CD14-positive monocyte (primary cell): ENCODE measurements at regions not wholly inside any gene's neighbourhood (a gene's known extent, or its start where the extent isn't known, plus 50 kb on each side); places are given as distances from the start of the nearest gene placed in this dataset.

Experiments used
- DNase-seq, 3 donors: peaks; one replicate each; pipeline ENCODE4 v3.0.0-alpha.2; 2011 to 2022
- H2AFZ ChIP-seq: 2 replicates; pipeline ENCODE4 v1.6.0; 2012; ENCODE audit warnings: mild to moderate bottlenecking, low read depth, low read length, inconsistent platforms; ENCODE audit not compliant: insufficient read depth, poor library complexity, severe bottlenecking
- H3K27ac ChIP-seq, 2 donors: 1 replicate in 1 of 2; 2 replicates in 1 of 2; pipeline ENCODE4 v1.5.1; 2012 to 2013; ENCODE audit warnings: low read length in 2 of 2, control low read depth in 1 of 2, inconsistent platforms in 1 of 2, low read depth in 1 of 2, mild to moderate bottlenecking in 1 of 2
- H3K27me3 ChIP-seq, 2 donors: one replicate each; pipeline versions ENCODE4 v1.6.0 to v1.6.1; 2011 to 2013; ENCODE audit warnings: low read length in 2 of 2; ENCODE audit not compliant: control insufficient read depth in 2 of 2, insufficient read depth in 2 of 2
- H3K36me3 ChIP-seq, 2 donors: replicated peaks in 1 of 2; 1 replicate in 1 of 2; 2 replicates in 1 of 2; pipeline versions ENCODE4 v1.5.1 to v1.6.1; 2012 to 2013; ENCODE audit warnings: low read length in 2 of 2, control low read depth in 1 of 2, inconsistent platforms in 1 of 2, mild to moderate bottlenecking in 1 of 2; ENCODE audit not compliant: insufficient read depth in 2 of 2, control insufficient read depth in 1 of 2
- H3K4me1 ChIP-seq, 2 donors: 1 replicate in 1 of 2; 2 replicates in 1 of 2; pipeline versions ENCODE4 v1.5.1 to v1.6.1; 2012 to 2013; ENCODE audit warnings: low read length in 2 of 2, control low read depth in 1 of 2, inconsistent platforms in 1 of 2, mild to moderate bottlenecking in 1 of 2, moderate library complexity in 1 of 2; ENCODE audit not compliant: insufficient read depth in 2 of 2, control insufficient read depth in 1 of 2
- H3K4me2 ChIP-seq: replicated peaks from 2 replicates; pipeline ENCODE3; 2012; ENCODE audit warnings: low read length, moderate library complexity, mild to moderate bottlenecking; ENCODE audit not compliant: poor library complexity, severe bottlenecking; ENCODE audit errors: extremely low read depth
- H3K4me3 ChIP-seq, 3 experiments: fragments of 200-600 bp in 1 of 3; sonication (generic) in 1 of 3; replicated peaks in 1 of 3; 1 replicate in 2 of 3; 2 replicates in 1 of 3; pipeline ENCODE4 v1.5.1; 2011 to 2013; ENCODE audit warnings: low read length in 3 of 3, mild to moderate bottlenecking in 3 of 3, control low read depth in 2 of 3, low read depth in 2 of 3, inconsistent platforms in 1 of 3, moderate library complexity in 1 of 3
- H3K79me2 ChIP-seq: 2 replicates; pipeline ENCODE4 v1.6.0; 2012; ENCODE audit warnings: mild to moderate bottlenecking, control low read depth, inconsistent platforms, low read length, moderate library complexity; ENCODE audit not compliant: insufficient read depth
- H3K9ac ChIP-seq: 2 replicates; pipeline ENCODE4 v1.6.0; 2017; ENCODE audit warnings: low read length, mild to moderate bottlenecking; ENCODE audit not compliant: insufficient read depth, poor library complexity, severe bottlenecking
- H3K9me3 ChIP-seq, 2 donors: replicated peaks in 1 of 2; 1 replicate in 1 of 2; 2 replicates in 1 of 2; pipeline versions ENCODE4 v1.5.1 to v1.6.1; 2012 to 2013; ENCODE audit warnings: low read length in 2 of 2, control low read depth in 1 of 2; ENCODE audit not compliant: control insufficient read depth in 1 of 2, insufficient read depth in 1 of 2
- H4K20me1 ChIP-seq: 2 replicates; pipeline ENCODE4 v1.6.0; 2012; ENCODE audit warnings: mild to moderate bottlenecking, low read length, control low read depth, moderate library complexity; ENCODE audit not compliant: insufficient read depth
- H3K27ac Mint-ChIP-seq, 7 donors: one replicate each; pipeline ENCODE4 v1.8.0; 2020; ENCODE audit warnings: mild to moderate bottlenecking in 7 of 7, mixed read lengths in 7 of 7, moderate library complexity in 6 of 7, inconsistent platforms in 2 of 7
- H3K27me3 Mint-ChIP-seq, 3 donors: one replicate each; pipeline ENCODE4 v1.8.0; 2021 to 2022; ENCODE audit warnings: low read depth in 3 of 3, mild to moderate bottlenecking in 3 of 3, mixed read lengths in 3 of 3, moderate library complexity in 3 of 3, inconsistent platforms in 1 of 3
- H3K36me3 Mint-ChIP-seq, 2 donors: one replicate each; pipeline ENCODE4 v1.8.0; 2020; ENCODE audit warnings: mixed read lengths in 2 of 2, inconsistent platforms in 1 of 2, mild to moderate bottlenecking in 1 of 2
- H3K4me1 Mint-ChIP-seq: one replicate; pipeline ENCODE4 v1.8.0; 2020; ENCODE audit warnings: mild to moderate bottlenecking, mixed read lengths
- H3K4me3 Mint-ChIP-seq, 2 donors: one replicate each; pipeline ENCODE4 v1.8.0; 2020; ENCODE audit warnings: mild to moderate bottlenecking in 2 of 2, mixed read lengths in 2 of 2, moderate library complexity in 1 of 2
- H3K9me3 Mint-ChIP-seq, 7 donors: one replicate each; pipeline ENCODE4 v1.8.0; 2020 to 2022; ENCODE audit warnings: mixed read lengths in 7 of 7, mild to moderate bottlenecking in 6 of 7, moderate library complexity in 6 of 7, inconsistent platforms in 2 of 7
- CTCF ChIP-seq: fragments of 200-600 bp; IDR thresholded peaks from one replicate; pipeline ENCODE4 v1.8.0; 2022; ENCODE audit warnings: antibody characterized with exemption, mild to moderate bottlenecking
- whole genome bisulfite sequencing: methylation state at CpG from one replicate; pipeline ENCODE4 v1.1.5; 2013; ENCODE audit warnings: missing lambda C conversion rate; ENCODE audit not compliant: insufficient coverage; 5-methylcytosine and 5-hydroxymethylcytosine counted together
- intact Hi-C, 2 donors: fragments of 100-400 bp; cut with micrococcal nuclease; formaldehyde crosslinking; loops; one replicate each; pipeline versions ENCODE4 v1.15.0 to v1.15.1; 2023

- Histone ChIP-seq H3K9ac (no peak overlapping the region), H3K4me2 (no peak overlapping the region), H3K27ac (no peak overlapping the region), H2AFZ (no peak overlapping the region), H3K79me2 (no peaks in the 10 kb centered on the region), H3K9me3 (peaks cover 0 to 11% of the 10 kb centered on the region in 2 donors), H3K27me3 (no peaks in the 10 kb centered on the region), H3K4me1 (no peaks in the 10 kb centered on the region), H4K20me1 (no peaks in the 10 kb centered on the region), H3K36me3 (no peaks in the 10 kb centered on the region), H3K4me3 (no peak overlapping the region)
- H3K4me1 Mint-ChIP-seq: no peaks in the 10 kb centered on the region
- H3K27me3 Mint-ChIP-seq: no peaks in the 10 kb centered on the region
- H3K4me3 Mint-ChIP-seq: no peak overlapping the region
- DNase-seq: no peak
- TF ChIP-seq CTCF: no peak
- H3K9me3 Mint-ChIP-seq: peaks cover 2 to 10% (median 3%) of the 10 kb centered on the region in 7 donors
- intact Hi-C loops: no loop called here
- no peaks in the 10 kb centered on the region for H3K36me3 Mint-ChIP-seq
- no peak overlapping the region for H3K27ac Mint-ChIP-seq
- 83% methylated on average over 2 of the region's 4 CpGs for WGBS
Measured at GRCh38 chr7:84589012-84589411, 394.4 kb upstream of the SEMA3A start.

GRCh38 chr7:84583331-84583730, 388.7 kb upstream of the SEMA3A start:
- no peak for DNase-seq
- H3K36me3 ChIP-seq: no peaks in the 10 kb centered on the region
- H3K4me2 ChIP-seq: no peak overlapping the region
- Mint-ChIP-seq H3K27ac (no peak overlapping the region), H3K27me3 (no peaks in the 10 kb centered on the region), H3K4me1 (no peaks in the 10 kb centered on the region), H3K4me3 (no peak overlapping the region), H3K36me3 (no peaks in the 10 kb centered on the region), H3K9me3 (peaks cover 0 to 4% (median 2%) of the 10 kb centered on the region in 7 donors)
- no peak overlapping the region for H3K9ac ChIP-seq
- no peaks in the 10 kb centered on the region for H3K4me1 ChIP-seq
- intact Hi-C loops: no loop called here
- H3K27ac ChIP-seq: no peak overlapping the region
- H2AFZ ChIP-seq: no peak overlapping the region
- no peaks in the 10 kb centered on the region for H3K27me3 ChIP-seq
- no peak overlapping the region for H3K4me3 ChIP-seq
- no peak for TF ChIP-seq CTCF
- H3K79me2 ChIP-seq: no peaks in the 10 kb centered on the region
- no peaks in the 10 kb centered on the region for H3K9me3 ChIP-seq
- WGBS: 86% methylated on average over 3 of the region's 4 CpGs
- no peaks in the 10 kb centered on the region for H4K20me1 ChIP-seq
